Trophoblast cell (in vitro differentiated cells and primary cell): ENCODE measurements at regions not wholly inside any gene's neighbourhood (a gene's known extent, or its start where the extent isn't known, plus 50 kb on each side); places are given as distances from the start of the nearest gene placed in this dataset.
A peak's percentile ranks its signal among the peaks of the same experiment; 100 is the strongest.

ENCODE experiments used
- DNase-seq, 2 donors: peaks; one replicate each; pipeline ENCODE4 v3.0.0-alpha.2; 2016
- H2AFZ ChIP-seq: 2 replicates; pipeline ENCODE4 v1.6.1; 2013; ENCODE audit warnings: low read length, moderate library complexity, mild to moderate bottlenecking; ENCODE audit not compliant: insufficient read depth, poor library complexity
- H2AK5ac ChIP-seq: 2 replicates; pipeline ENCODE4 v1.6.1; 2013; ENCODE audit warnings: mild to moderate bottlenecking, low read length
- H2BK120ac ChIP-seq: 2 replicates; pipeline ENCODE4 v1.6.1; 2013; ENCODE audit warnings: low read length, mild to moderate bottlenecking, moderate library complexity; ENCODE audit not compliant: insufficient read depth, poor library complexity
- H2BK12ac ChIP-seq: 2 replicates; pipeline ENCODE4 v1.6.1; 2013; ENCODE audit warnings: mild to moderate bottlenecking, low read length, moderate library complexity
- H2BK5ac ChIP-seq: 2 replicates; pipeline ENCODE4 v1.6.1; 2013; ENCODE audit warnings: low read length, low read depth, moderate library complexity, mild to moderate bottlenecking; ENCODE audit not compliant: poor library complexity
- H3K14ac ChIP-seq: 2 replicates; pipeline ENCODE4 v1.6.1; 2013; ENCODE audit warnings: mild to moderate bottlenecking, low read length
- H3K18ac ChIP-seq: 2 replicates; pipeline ENCODE4 v1.6.1; 2013; ENCODE audit warnings: mild to moderate bottlenecking, low read length
- H3K23ac ChIP-seq: 2 replicates; pipeline ENCODE4 v1.6.1; 2013; ENCODE audit warnings: low read length
- H3K27ac ChIP-seq: 2 replicates; pipeline ENCODE4 v1.5.1; 2013; ENCODE audit warnings: low read depth, mild to moderate bottlenecking, inconsistent platforms, low read length, moderate library complexity
- H3K27me3 ChIP-seq: 2 replicates; pipeline ENCODE4 v1.6.1; 2013; ENCODE audit warnings: inconsistent platforms, mild to moderate bottlenecking, low read length, moderate library complexity; ENCODE audit not compliant: insufficient read depth
- H3K36me3 ChIP-seq, 2 experiments: 1 replicate in 1 of 2; 2 replicates in 1 of 2; pipeline ENCODE4 v1.6.1; 2013; ENCODE audit warnings: low read length in 2 of 2, mild to moderate bottlenecking in 2 of 2, moderate library complexity in 1 of 2; ENCODE audit not compliant: insufficient read depth in 2 of 2, control insufficient read depth in 1 of 2
- H3K4ac ChIP-seq: 2 replicates; pipeline ENCODE4 v1.6.1; 2013; ENCODE audit warnings: low read depth, mild to moderate bottlenecking, low read length, moderate library complexity
- H3K4me1 ChIP-seq, 2 experiments: 1 replicate in 1 of 2; 2 replicates in 1 of 2; pipeline ENCODE4 v1.6.1; 2013; ENCODE audit warnings: low read length in 2 of 2, mild to moderate bottlenecking in 2 of 2, moderate library complexity in 1 of 2; ENCODE audit not compliant: insufficient read depth in 2 of 2, control insufficient read depth in 1 of 2
- H3K4me2 ChIP-seq: 2 replicates; pipeline ENCODE4 v1.6.1; 2013; ENCODE audit warnings: inconsistent platforms, mild to moderate bottlenecking, low read length, moderate library complexity
- H3K4me3 ChIP-seq: 2 replicates; pipeline ENCODE4 v1.5.1; 2013; ENCODE audit warnings: mild to moderate bottlenecking, low read depth, low read length, inconsistent platforms
- H3K79me1 ChIP-seq: one replicate; pipeline ENCODE4 v1.6.1; 2013; ENCODE audit warnings: low read length
- H3K79me2 ChIP-seq: 2 replicates; pipeline ENCODE4 v1.6.1; 2013; ENCODE audit warnings: low read length, mild to moderate bottlenecking; ENCODE audit not compliant: control insufficient read depth, insufficient read depth, poor library complexity
- H3K9ac ChIP-seq: 2 replicates; pipeline ENCODE4 v1.6.1; 2013; ENCODE audit warnings: mild to moderate bottlenecking, low read length
- H3K9me3 ChIP-seq: 2 replicates; pipeline ENCODE4 v1.6.1; 2013; ENCODE audit warnings: low read depth, mild to moderate bottlenecking, control low read depth, inconsistent platforms, low read length; ENCODE audit not compliant: insufficient read depth
- H4K12ac ChIP-seq: 2 replicates; pipeline ENCODE4 v1.6.1; 2013; ENCODE audit warnings: low read depth, mild to moderate bottlenecking, low read length, moderate library complexity
- H4K8ac ChIP-seq: 2 replicates; pipeline ENCODE4 v1.6.1; 2013; ENCODE audit warnings: low read depth, mild to moderate bottlenecking, low read length, moderate library complexity
- H4K91ac ChIP-seq: one replicate; pipeline ENCODE4 v1.6.1; 2013; ENCODE audit warnings: low read depth, mild to moderate bottlenecking, low read length, moderate library complexity
- WGBS: extraction: QIAGEN DNeasy Blood & Tissue Kit; methylation state at CpG from one replicate; pipeline ENCODE4 v1.1.7; 2013; ENCODE audit warnings: missing lambda C conversion rate; ENCODE audit not compliant: insufficient read length, insufficient coverage; ENCODE audit errors: extremely low coverage; 5-methylcytosine and 5-hydroxymethylcytosine counted together

GRCh38 chr17:79560527-79560926 lies 50.3 kb downstream of the RBFOX3 start:
- H2BK12ac ChIP-seq, result no peak overlapping the region
- peak overlapping the region; percentile 44 for H3K9ac ChIP-seq
- no peaks in the 10 kb centered on the region for H3K79me2 ChIP-seq
- H3K27me3 ChIP-seq, result no peaks in the 10 kb centered on the region
- H3K23ac ChIP-seq, result no peak overlapping the region
- H4K8ac ChIP-seq, result no peak overlapping the region
- H3K9me3 ChIP-seq, result peaks cover 7% of the 10 kb centered on the region
- H3K4me3 ChIP-seq, result no peak overlapping the region
- no peaks in the 10 kb centered on the region for H3K36me3 ChIP-seq
- H2AK5ac ChIP-seq, result no peak overlapping the region
- H3K4ac ChIP-seq, result no peak overlapping the region
- no peak overlapping the region for H3K27ac ChIP-seq
- WGBS, result no CpG with 5 or more reads among the region's 13 CpGs
- H2BK5ac ChIP-seq, result no peak overlapping the region
- H3K4me2 ChIP-seq, result no peak overlapping the region
- no peak for DNase-seq
- no peak overlapping the region for H3K14ac ChIP-seq
- H3K4me1 ChIP-seq, result no peaks in the 10 kb centered on the region
- H3K18ac ChIP-seq, result no peak overlapping the region
- no peaks in the 10 kb centered on the region for H3K79me1 ChIP-seq
- no peak overlapping the region for H4K91ac ChIP-seq
- H2AFZ ChIP-seq, result no peak overlapping the region
- no peak overlapping the region for H4K12ac ChIP-seq
- H2BK120ac ChIP-seq, result no peak overlapping the region

DNA sequence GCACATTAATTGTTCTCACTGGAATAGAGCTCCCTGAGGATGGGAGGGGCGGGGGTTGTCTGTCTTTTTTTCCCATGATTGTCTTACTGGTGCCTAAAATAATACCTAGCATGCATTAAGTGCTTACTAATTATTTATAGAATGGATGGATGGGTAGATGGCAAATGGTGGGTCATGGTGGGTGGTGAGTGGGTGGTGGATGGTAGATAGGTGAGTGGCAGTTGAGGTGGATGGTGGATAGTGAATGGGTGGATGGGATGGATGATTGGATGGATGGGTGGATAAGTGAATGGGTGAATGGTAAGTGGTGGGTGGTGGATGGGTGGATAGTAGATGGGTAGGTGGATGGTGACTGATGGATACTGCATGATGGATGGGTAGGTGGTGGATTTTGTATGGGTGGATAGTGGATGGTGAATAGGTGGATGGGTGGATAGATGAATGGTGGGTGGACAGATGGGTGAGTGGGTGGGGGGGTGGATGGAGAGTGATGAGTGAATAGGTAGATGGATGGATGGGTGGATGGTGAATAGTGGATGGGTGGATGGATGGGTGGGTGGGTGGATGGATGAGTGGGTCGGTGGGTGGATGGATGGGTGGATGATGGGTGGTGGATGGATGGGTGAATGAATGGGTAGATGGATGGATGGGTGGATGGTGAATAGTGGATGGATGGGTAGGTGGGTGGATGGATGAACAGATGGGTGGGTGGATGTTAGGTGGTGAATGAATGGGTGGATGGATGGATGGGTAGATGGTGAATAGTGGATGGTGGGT lies 51.6 kb downstream of the RBFOX3 start:
- Histone ChIP-seq H3K27me3 (no peaks in the 10 kb centered on the region), H4K8ac (no peak overlapping the region), H2AFZ (no peak overlapping the region), H2BK5ac (no peak overlapping the region), H3K27ac (no peak overlapping the region), H2BK120ac (no peak overlapping the region), H3K4me2 (no peak overlapping the region), H3K23ac (no peak overlapping the region), H2AK5ac (no peak overlapping the region), H3K4me3 (no peak overlapping the region), H4K12ac (no peak overlapping the region), H3K36me3 (no peaks in the 10 kb centered on the region), H2BK12ac (no peak overlapping the region), H3K79me2 (no peaks in the 10 kb centered on the region), H3K79me1 (no peaks in the 10 kb centered on the region), H3K9me3 (peaks cover 11% of the 10 kb centered on the region), H3K4ac (no peak overlapping the region), H4K91ac (no peak overlapping the region), H3K14ac (no peak overlapping the region), H3K4me1 (no peaks in the 10 kb centered on the region), H3K18ac (no peak overlapping the region), H3K9ac (no peak overlapping the region)
- no CpG with 5 or more reads among the region's 2 CpGs for WGBS
- no peak for DNase-seq

DNA sequence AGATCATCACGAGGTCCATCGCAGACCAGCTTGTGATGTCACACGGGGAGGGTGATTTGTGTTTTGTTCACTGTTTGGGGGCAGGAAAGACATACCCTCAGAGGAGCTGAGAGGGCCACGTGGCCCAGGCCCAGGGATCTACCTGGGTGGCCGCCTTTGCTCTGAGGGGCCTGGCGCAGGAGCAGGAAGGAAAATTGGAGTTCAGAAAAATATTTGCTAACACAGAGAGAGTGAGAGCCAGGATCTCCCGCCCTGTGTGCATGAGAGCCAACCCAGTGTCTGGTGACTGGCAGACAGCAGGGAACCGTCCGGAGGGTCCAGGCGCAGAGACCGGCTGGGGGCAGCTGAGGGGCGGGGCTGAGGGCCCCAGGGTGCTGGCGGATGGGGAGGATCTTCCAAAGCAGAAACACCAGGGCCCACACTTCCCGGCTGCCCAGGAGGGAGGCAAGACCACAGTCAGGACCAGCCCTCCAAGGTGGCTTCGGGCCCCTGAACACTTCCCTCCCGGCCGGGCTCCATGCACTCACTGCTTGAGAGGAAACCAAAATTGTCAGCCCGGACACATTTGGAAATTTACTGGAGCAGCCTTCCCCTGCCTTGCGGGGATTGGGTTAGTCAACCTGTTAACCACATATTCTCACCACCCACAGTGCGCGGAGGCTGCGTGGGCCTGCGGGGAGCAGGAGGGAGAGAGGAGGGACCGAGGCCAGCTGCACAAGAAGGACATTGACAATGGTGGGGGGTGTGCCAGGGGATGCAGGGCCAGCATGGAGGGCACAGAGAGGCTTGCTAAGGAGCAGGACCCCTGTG lies 52.6 kb downstream of the RBFOX3 start:
- Histone ChIP-seq H3K9ac (no peak overlapping the region), H2AFZ (no peak overlapping the region), H2BK5ac (no peak overlapping the region), H3K4ac (no peak overlapping the region), H4K8ac (no peak overlapping the region), H3K9me3 (peaks cover 12% of the 10 kb centered on the region), H3K27ac (no peak overlapping the region), H3K36me3 (no peaks in the 10 kb centered on the region), H3K79me1 (no peaks in the 10 kb centered on the region), H2BK12ac (no peak overlapping the region), H3K14ac (no peak overlapping the region), H2BK120ac (no peak overlapping the region), H4K91ac (no peak overlapping the region), H3K18ac (no peak overlapping the region), H3K27me3 (no peaks in the 10 kb centered on the region), H3K4me2 (no peak overlapping the region), H2AK5ac (no peak overlapping the region), H3K4me1 (no peaks in the 10 kb centered on the region), H3K79me2 (no peaks in the 10 kb centered on the region), H3K4me3 (no peak overlapping the region), H4K12ac (no peak overlapping the region), H3K23ac (no peak overlapping the region)
- no peak for DNase-seq
- no CpG with 5 or more reads among the region's 24 CpGs for WGBS

DNA sequence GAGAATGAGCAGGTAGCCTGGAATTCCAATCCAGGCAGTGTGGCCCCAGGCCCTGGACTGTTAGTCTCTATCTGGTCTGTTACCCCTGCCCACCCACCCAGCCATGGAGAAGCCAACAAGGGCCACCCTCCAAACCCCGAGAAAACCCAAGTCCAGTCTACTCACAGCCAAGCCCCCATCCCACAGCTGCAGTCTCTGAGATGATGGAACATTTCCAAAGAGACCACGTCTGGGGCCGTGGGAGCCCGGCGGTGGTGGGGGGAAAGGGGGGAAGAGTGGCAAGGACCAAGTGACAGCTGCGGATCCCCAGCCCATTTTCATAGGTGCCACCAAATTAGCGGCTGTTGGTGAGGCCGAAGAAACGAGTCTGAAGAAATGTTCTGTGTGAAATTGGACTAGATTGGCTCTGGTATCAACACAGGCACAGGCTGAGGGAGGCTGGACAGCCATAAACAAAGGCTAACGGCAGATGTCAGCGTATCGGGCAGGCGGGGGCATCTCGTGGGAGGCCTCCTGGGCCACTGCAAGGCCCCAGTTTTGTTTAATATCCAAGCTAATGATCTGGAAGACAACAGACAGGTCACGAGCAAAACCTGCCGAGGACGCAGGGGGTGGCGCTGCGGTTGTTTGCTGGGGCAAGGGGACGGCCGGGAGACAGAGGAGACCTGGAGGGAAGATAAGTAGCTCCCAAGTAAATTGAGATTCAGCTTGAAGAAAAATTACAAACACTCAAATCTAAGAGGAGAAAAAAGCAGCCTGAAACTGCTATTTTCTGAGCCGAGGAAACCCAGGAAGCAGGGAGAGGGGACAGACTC lies 53.4 kb downstream of the RBFOX3 start:
- Histone ChIP-seq H3K4ac (no peak overlapping the region), H3K4me3 (no peak overlapping the region), H3K27me3 (no peaks in the 10 kb centered on the region), H3K18ac (no peak overlapping the region), H2BK5ac (no peak overlapping the region), H2BK120ac (no peak overlapping the region), H3K36me3 (no peaks in the 10 kb centered on the region), H3K14ac (no peak overlapping the region), H2AK5ac (no peak overlapping the region), H3K79me1 (no peaks in the 10 kb centered on the region), H3K4me1 (no peaks in the 10 kb centered on the region), H4K8ac (no peak overlapping the region), H4K91ac (no peak overlapping the region), H3K79me2 (no peaks in the 10 kb centered on the region), H3K27ac (no peak overlapping the region), H3K23ac (no peak overlapping the region), H3K9me3 (peaks cover 12% of the 10 kb centered on the region), H2BK12ac (no peak overlapping the region), H4K12ac (no peak overlapping the region), H3K9ac (no peak overlapping the region), H3K4me2 (no peak overlapping the region), H2AFZ (no peak overlapping the region)
- WGBS, result no CpG with 5 or more reads among the region's 22 CpGs
- DNase-seq, result no peak
